Breast epithelium (tissue), 3 donors: ENCODE measurements at regions not wholly inside any gene's neighbourhood (a gene's known extent, or its start where the extent isn't known, plus 50 kb on each side); places are given as distances from the start of the nearest gene placed in this dataset.

Experiments used
- POLR2A ChIP-seq: fragments of 450-650 bp; IDR thresholded peaks from one replicate; pipeline ENCODE4 v1.6.1; 2016; ENCODE audit warnings: antibody characterized with exemption, mild to moderate bottlenecking, moderate library complexity
- POLR2AphosphoS5 ChIP-seq, 3 donors: sonication (generic); formaldehyde crosslinking; IDR thresholded peaks; one replicate each; pipeline ENCODE4 v1.6.1; 2017; ENCODE audit warnings: antibody characterized with exemption in 3 of 3
- TF ChIP-seq, protein P1 (sequence below), 3 donors: fragments of 450-650 bp; IDR thresholded peaks; one replicate each; pipeline ENCODE4 v1.5.1; 2016 to 2017; ENCODE audit warnings: antibody characterized with exemption in 3 of 3, mild to moderate bottlenecking in 3 of 3, moderate library complexity in 3 of 3

GRCh38 chr16:60142619-60143347, 1408.7 kb upstream of the GOT2 start:
- TF ChIP-seq, protein P1, sequence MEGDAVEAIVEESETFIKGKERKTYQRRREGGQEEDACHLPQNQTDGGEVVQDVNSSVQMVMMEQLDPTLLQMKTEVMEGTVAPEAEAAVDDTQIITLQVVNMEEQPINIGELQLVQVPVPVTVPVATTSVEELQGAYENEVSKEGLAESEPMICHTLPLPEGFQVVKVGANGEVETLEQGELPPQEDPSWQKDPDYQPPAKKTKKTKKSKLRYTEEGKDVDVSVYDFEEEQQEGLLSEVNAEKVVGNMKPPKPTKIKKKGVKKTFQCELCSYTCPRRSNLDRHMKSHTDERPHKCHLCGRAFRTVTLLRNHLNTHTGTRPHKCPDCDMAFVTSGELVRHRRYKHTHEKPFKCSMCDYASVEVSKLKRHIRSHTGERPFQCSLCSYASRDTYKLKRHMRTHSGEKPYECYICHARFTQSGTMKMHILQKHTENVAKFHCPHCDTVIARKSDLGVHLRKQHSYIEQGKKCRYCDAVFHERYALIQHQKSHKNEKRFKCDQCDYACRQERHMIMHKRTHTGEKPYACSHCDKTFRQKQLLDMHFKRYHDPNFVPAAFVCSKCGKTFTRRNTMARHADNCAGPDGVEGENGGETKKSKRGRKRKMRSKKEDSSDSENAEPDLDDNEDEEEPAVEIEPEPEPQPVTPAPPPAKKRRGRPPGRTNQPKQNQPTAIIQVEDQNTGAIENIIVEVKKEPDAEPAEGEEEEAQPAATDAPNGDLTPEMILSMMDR (IDR thresholded peaks at IDR 0.05) = no peak
- TF ChIP-seq POLR2A (no peak), POLR2AphosphoS5 (IDR thresholded peaks at IDR 0.05) (no peak)
